Sigmoid colon (tissue), 4 donors: ENCODE measurements at regions not wholly inside any gene's neighbourhood (a gene's known extent, or its start where the extent isn't known, plus 50 kb on each side); places are given as distances from the start of the nearest gene placed in this dataset.

ENCODE experiments used
- EP300 ChIP-seq, 4 donors: sonication (generic); formaldehyde crosslinking; IDR thresholded peaks; one replicate each; pipeline ENCODE4 v1.6.1; 2017; ENCODE audit warnings: antibody characterized with exemption in 4 of 4
- POLR2A ChIP-seq, 2 donors: fragments of 450-650 bp; IDR thresholded peaks; one replicate each; pipeline ENCODE4 v1.6.1; 2016; ENCODE audit warnings: antibody characterized with exemption in 2 of 2, mild to moderate bottlenecking in 2 of 2, moderate library complexity in 2 of 2
- POLR2AphosphoS5 ChIP-seq, 4 donors: sonication (generic); formaldehyde crosslinking; IDR thresholded peaks; one replicate each; pipeline ENCODE4 v1.6.1; 2017; ENCODE audit warnings: antibody characterized with exemption in 4 of 4
- TF ChIP-seq, protein P1 (sequence below), 4 experiments: fragments of 450-650 bp in 3 of 4; fragments of 200-600 bp in 1 of 4; IDR thresholded peaks; one replicate each; pipeline ENCODE4 v1.5.1; 2016 to 2019; ENCODE audit warnings: antibody characterized with exemption in 4 of 4, mild to moderate bottlenecking in 3 of 4, moderate library complexity in 2 of 4

DNA sequence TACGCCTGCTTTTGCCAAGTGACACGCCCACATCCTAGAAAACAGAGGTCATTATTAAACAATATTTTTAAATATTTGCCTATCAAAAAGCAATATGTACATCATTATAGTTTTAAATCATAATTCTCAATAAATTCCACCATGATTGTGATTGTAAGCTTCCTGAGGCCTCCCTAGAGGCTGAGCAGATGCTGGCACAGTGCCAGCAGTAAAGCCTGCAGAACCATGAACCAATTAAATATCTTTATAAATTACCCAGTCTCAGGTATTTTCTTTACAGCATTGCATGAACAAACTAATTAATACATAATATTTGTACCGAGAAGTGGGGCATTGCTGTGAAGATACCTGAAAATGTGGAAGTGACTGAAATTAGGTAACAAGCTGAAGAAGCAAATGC, 174.7 kb upstream of the TMEM196 start:
- TF ChIP-seq, protein P1, sequence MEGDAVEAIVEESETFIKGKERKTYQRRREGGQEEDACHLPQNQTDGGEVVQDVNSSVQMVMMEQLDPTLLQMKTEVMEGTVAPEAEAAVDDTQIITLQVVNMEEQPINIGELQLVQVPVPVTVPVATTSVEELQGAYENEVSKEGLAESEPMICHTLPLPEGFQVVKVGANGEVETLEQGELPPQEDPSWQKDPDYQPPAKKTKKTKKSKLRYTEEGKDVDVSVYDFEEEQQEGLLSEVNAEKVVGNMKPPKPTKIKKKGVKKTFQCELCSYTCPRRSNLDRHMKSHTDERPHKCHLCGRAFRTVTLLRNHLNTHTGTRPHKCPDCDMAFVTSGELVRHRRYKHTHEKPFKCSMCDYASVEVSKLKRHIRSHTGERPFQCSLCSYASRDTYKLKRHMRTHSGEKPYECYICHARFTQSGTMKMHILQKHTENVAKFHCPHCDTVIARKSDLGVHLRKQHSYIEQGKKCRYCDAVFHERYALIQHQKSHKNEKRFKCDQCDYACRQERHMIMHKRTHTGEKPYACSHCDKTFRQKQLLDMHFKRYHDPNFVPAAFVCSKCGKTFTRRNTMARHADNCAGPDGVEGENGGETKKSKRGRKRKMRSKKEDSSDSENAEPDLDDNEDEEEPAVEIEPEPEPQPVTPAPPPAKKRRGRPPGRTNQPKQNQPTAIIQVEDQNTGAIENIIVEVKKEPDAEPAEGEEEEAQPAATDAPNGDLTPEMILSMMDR (IDR thresholded peaks at IDR 0.05), result no peak
- TF ChIP-seq EP300 (IDR thresholded peaks at IDR 0.05), result no peak
- TF ChIP-seq POLR2A (IDR thresholded peaks at IDR 0.05), result no peak
- TF ChIP-seq POLR2AphosphoS5 (IDR thresholded peaks at IDR 0.05), result no peak
